ENCODE measurements at regions not wholly inside any gene's neighbourhood (a gene's known extent, or its start where the extent isn't known, plus 50 kb on each side); places are given as distances from the start of the nearest gene placed in this dataset.

GRCh38 chr6:139569566-139569965 lies 195.1 kb upstream of the CITED2 start:
- DNase-seq (ENCODE audit: low read depth) (peak; percentile 92), FAIRE-seq (no peak)
- no peak for TF ChIP-seq CTCF (IDR thresholded peaks at IDR 0.05; ENCODE audit: insufficient read depth, low read length, severe bottlenecking)
- Histone ChIP-seq H3K36me3 (ENCODE audit: control insufficient read depth, insufficient read depth, low read length) (no peaks in the 10 kb centered on the region), H3K4me3 (ENCODE audit: low read depth, low read length) (no peak overlapping the region), H3K27me3 (ENCODE audit: control insufficient read depth, insufficient read depth, low read length) (no peaks in the 10 kb centered on the region)

GRCh38 chr6:139568956-139569538 lies 194.6 kb upstream of the CITED2 start:
- TF ChIP-seq CTCF (IDR thresholded peaks at IDR 0.05; ENCODE audit: insufficient read depth, low read length, severe bottlenecking) = no peak
- H3K36me3 ChIP-seq (ENCODE audit: control insufficient read depth, insufficient read depth, low read length) = no peaks in the 10 kb centered on the region
- no peaks in the 10 kb centered on the region for H3K27me3 ChIP-seq (ENCODE audit: control insufficient read depth, insufficient read depth, low read length)
- H3K4me3 ChIP-seq (ENCODE audit: low read depth, low read length) = no peak overlapping the region
- DNase-seq (ENCODE audit: low read depth) = peak; percentile 82
- no peak for FAIRE-seq

GRCh38 chr6:139568151-139568955 lies 193.9 kb upstream of the CITED2 start:
- DNase-seq (ENCODE audit: low read depth) (no peak), FAIRE-seq (no peak)
- Histone ChIP-seq H3K36me3 (ENCODE audit: control insufficient read depth, insufficient read depth, low read length) (no peaks in the 10 kb centered on the region), H3K27me3 (ENCODE audit: control insufficient read depth, insufficient read depth, low read length) (no peaks in the 10 kb centered on the region), H3K4me3 (ENCODE audit: low read depth, low read length) (no peak overlapping the region)
- TF ChIP-seq CTCF (IDR thresholded peaks at IDR 0.05; ENCODE audit: insufficient read depth, low read length, severe bottlenecking) = no peak

- H3K36me3 ChIP-seq (ENCODE audit: control insufficient read depth, insufficient read depth, low read length) = no peaks in the 10 kb centered on the region
- no peak for DNase-seq (ENCODE audit: low read depth)
- no peak for TF ChIP-seq CTCF (IDR thresholded peaks at IDR 0.05; ENCODE audit: insufficient read depth, low read length, severe bottlenecking)
- FAIRE-seq = no peak
- no peaks in the 10 kb centered on the region for H3K27me3 ChIP-seq (ENCODE audit: control insufficient read depth, insufficient read depth, low read length)
- no peak overlapping the region for H3K4me3 ChIP-seq (ENCODE audit: low read depth, low read length)
Observed at GRCh38 chr6:139567095-139567494, 192.6 kb upstream of the CITED2 start.

GRCh38 chr6:139565591-139565990 lies 191.1 kb upstream of the CITED2 start:
- Histone ChIP-seq H3K36me3 (ENCODE audit: control insufficient read depth, insufficient read depth, low read length) (no peaks in the 10 kb centered on the region), H3K27me3 (ENCODE audit: control insufficient read depth, insufficient read depth, low read length) (no peaks in the 10 kb centered on the region), H3K4me3 (ENCODE audit: low read depth, low read length) (no peak overlapping the region)
- no peak for FAIRE-seq
- DNase-seq (ENCODE audit: low read depth) = no peak
- TF ChIP-seq CTCF (IDR thresholded peaks at IDR 0.05; ENCODE audit: insufficient read depth, low read length, severe bottlenecking) = no peak

Measured in bronchial epithelial cell (primary cell).